ENCODE measurements at regions not wholly inside any gene's neighbourhood (a gene's known extent, or its start where the extent isn't known, plus 50 kb on each side); places are given as distances from the start of the nearest gene placed in this dataset.

DNA sequence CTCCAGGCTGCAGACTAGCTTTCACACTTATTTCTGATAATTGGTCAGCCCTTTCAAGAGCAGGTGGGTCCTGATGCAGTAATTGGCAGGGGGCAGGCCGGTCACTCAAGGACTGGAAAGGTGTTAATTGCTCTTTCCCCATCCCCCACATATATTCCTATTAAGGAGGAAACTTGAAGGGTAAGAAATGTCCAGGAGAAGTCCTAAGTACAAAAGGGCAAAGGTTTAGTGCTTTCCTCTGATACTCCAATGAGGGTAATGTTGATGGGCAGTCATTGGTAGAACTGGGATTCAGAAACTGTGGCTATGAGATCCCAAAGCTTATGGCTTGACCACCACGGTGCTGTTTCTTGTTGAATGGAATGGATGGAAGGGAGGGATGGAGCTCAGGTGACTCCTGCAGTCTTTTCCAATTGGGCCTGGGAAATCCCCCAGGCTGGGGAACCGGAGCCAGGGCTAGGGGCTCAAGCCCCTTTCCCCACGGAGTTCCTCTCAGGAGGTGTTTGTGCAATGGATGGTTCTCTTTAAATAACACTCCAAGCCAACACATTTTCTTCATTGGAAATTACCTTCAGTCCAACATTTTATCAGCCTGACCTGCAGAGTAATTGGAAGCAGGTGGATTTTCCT, 103.2 kb upstream of the ALDH1B1 start:
- H3K4me1 ChIP-seq (ENCODE audit: insufficient read depth, low read length), result peaks cover 4% of the 10 kb centered on the region; the same call in 1 of the 2 replicates
- H2BK120ac ChIP-seq (ENCODE audit: low read depth, low read length, poor library complexity, severe bottlenecking), result no peak overlapping the region
- no peak overlapping the region for H3K4me2 ChIP-seq (ENCODE audit: insufficient read depth, insufficient read length, low read length)
- H3K36me3 Mint-ChIP-seq (ENCODE audit: insufficient read depth in 1 of 3, low read depth in 3 of 3), result no peaks in the 10 kb centered on the region; a peak in 1 of 7 replicates
- H4K20me1 ChIP-seq (ENCODE audit: control insufficient read depth, insufficient read depth, insufficient read length), result no peaks in the 10 kb centered on the region
- H3K23ac ChIP-seq (ENCODE audit: insufficient read length, low read depth, low read length), result no peak overlapping the region
- no peaks in the 10 kb centered on the region for H3K79me1 ChIP-seq (ENCODE audit: insufficient read depth, low read depth, low read length, poor library complexity, severe bottlenecking)
- H3K18ac ChIP-seq (ENCODE audit: insufficient read length, low read depth, low read length), result no peak overlapping the region
- no peaks in the 10 kb centered on the region for H3K9me3 ChIP-seq (ENCODE audit: control insufficient read depth, low read depth, low read length)
- no peak overlapping the region for H2BK15ac ChIP-seq (ENCODE audit: low read depth, low read length)
- no peaks in the 10 kb centered on the region for H3K23me2 ChIP-seq (ENCODE audit: insufficient read length, low read depth, low read length, poor library complexity, severe bottlenecking)
- H3K4me3 Mint-ChIP-seq, result no peak overlapping the region
- H2BK20ac ChIP-seq (ENCODE audit: low read depth, low read length, poor library complexity, severe bottlenecking), result no peak overlapping the region
- no peak overlapping the region for H3K27ac Mint-ChIP-seq
- no peak overlapping the region for H3T11ph ChIP-seq (ENCODE audit: low read length)
- no peak overlapping the region for H2BK5ac ChIP-seq (ENCODE audit: insufficient read length, low read length)
- H3K27ac ChIP-seq (ENCODE audit: insufficient read length, low read depth, low read length), result no peak overlapping the region
- no peaks in the 10 kb centered on the region; a peak in 1 of 5 replicates for H3K9me3 Mint-ChIP-seq
- H3K27me3 Mint-ChIP-seq (ENCODE audit: low read depth), result peaks cover 46% of the 10 kb centered on the region
- H2AFZ ChIP-seq (ENCODE audit: low read length), result no peak overlapping the region
- H4K5ac ChIP-seq (ENCODE audit: insufficient read length, low read depth, low read length), result no peak overlapping the region
- H3K4me1 Mint-ChIP-seq, result peaks cover 9 to 17% of the 10 kb centered on the region in 2 experiments
- TF ChIP-seq, protein P1, sequence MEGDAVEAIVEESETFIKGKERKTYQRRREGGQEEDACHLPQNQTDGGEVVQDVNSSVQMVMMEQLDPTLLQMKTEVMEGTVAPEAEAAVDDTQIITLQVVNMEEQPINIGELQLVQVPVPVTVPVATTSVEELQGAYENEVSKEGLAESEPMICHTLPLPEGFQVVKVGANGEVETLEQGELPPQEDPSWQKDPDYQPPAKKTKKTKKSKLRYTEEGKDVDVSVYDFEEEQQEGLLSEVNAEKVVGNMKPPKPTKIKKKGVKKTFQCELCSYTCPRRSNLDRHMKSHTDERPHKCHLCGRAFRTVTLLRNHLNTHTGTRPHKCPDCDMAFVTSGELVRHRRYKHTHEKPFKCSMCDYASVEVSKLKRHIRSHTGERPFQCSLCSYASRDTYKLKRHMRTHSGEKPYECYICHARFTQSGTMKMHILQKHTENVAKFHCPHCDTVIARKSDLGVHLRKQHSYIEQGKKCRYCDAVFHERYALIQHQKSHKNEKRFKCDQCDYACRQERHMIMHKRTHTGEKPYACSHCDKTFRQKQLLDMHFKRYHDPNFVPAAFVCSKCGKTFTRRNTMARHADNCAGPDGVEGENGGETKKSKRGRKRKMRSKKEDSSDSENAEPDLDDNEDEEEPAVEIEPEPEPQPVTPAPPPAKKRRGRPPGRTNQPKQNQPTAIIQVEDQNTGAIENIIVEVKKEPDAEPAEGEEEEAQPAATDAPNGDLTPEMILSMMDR (conservative IDR thresholded peaks at IDR 0.05), result no peak
- DNase-seq, result no peak
- no peak overlapping the region for H2AK5ac ChIP-seq (ENCODE audit: insufficient read length, low read length)
- H4K91ac ChIP-seq (ENCODE audit: insufficient read length, low read depth, low read length), result no peak overlapping the region
- no peak overlapping the region for H3K56ac ChIP-seq (ENCODE audit: insufficient read length, low read depth, low read length)
- no peak overlapping the region for H4K8ac ChIP-seq (replicated peaks; ENCODE audit: insufficient read length, low read depth, low read length)
- no peaks in the 10 kb centered on the region for H3K27me3 ChIP-seq (ENCODE audit: insufficient read depth, low read length)
- H3K9ac ChIP-seq (ENCODE audit: extremely low read depth, insufficient read length, low read length), result no peak overlapping the region
- no peak overlapping the region for H3K14ac ChIP-seq (ENCODE audit: insufficient read depth, low read length)
- no peak overlapping the region for H3K4ac ChIP-seq (ENCODE audit: low read depth, low read length)
- no peaks in the 10 kb centered on the region for H3K79me2 ChIP-seq (ENCODE audit: insufficient read depth, low read length)
- H2BK12ac ChIP-seq (ENCODE audit: insufficient read length, low read depth, low read length), result no peak overlapping the region
- WGBS (ENCODE audit: extremely low coverage, insufficient read length, low lambda C conversion rate), result no CpG with 5 or more reads among the region's 4 CpGs

All from H9 (cell line).